Body of pancreas (tissue), 4 donors: ENCODE measurements at regions not wholly inside any gene's neighbourhood (a gene's known extent, or its start where the extent isn't known, plus 50 kb on each side); places are given as distances from the start of the nearest gene placed in this dataset. TPM values are rescaled to one million over a fixed set of nuclear protein-coding genes. Genes with fewer than 3 reads are reported as not detected.

Experiments used
- ATAC-seq: fragments of 150-250 bp; one replicate; pipeline ENCODE4 v1.9.1; 2016
- DNase-seq, 4 donors: peaks; one replicate each; pipeline ENCODE4 v3.0.0-alpha.2; 2019
- H3K27ac ChIP-seq, 4 donors: fragments of 200-600 bp; sonication (generic); 1 replicate in 3 of 4; 2 replicates in 1 of 4; pipeline versions ENCODE4 v1.5.1 to v1.6.1; 2016 to 2019; ENCODE audit warnings: mild to moderate bottlenecking in 1 of 4, mixed read lengths in 1 of 4, moderate library complexity in 1 of 4
- H3K27me3 ChIP-seq, 2 donors: fragments of 200-600 bp; sonication (generic); one replicate each; pipeline ENCODE4 v1.6.0; 2016; ENCODE audit warnings: mild to moderate bottlenecking in 1 of 2
- H3K36me3 ChIP-seq, 2 donors: fragments of 200-600 bp; sonication (generic); replicated peaks in 1 of 2; 2 replicates each; pipeline ENCODE4 v1.5.1; 2016; ENCODE audit warnings: low read depth in 2 of 2; ENCODE audit not compliant: insufficient read depth in 1 of 2
- H3K4me1 ChIP-seq: fragments of 200-600 bp; sonication (generic); one replicate; pipeline ENCODE4 v1.6.0; 2016
- H3K4me3 ChIP-seq, 2 donors: fragments of 200-600 bp; sonication (generic); 1 replicate in 1 of 2; 2 replicates in 1 of 2; pipeline ENCODE4 v1.5.1; 2016 to 2019
- H3K9me3 ChIP-seq, 3 donors: fragments of 200-600 bp; sonication (generic); 1 replicate in 2 of 3; 2 replicates in 1 of 3; pipeline ENCODE4 v1.5.1; 2016
- POLR2A ChIP-seq, 3 donors: fragments of 450-650 bp; IDR thresholded peaks; one replicate each; pipeline ENCODE4 v1.6.1; 2016; ENCODE audit warnings: antibody characterized with exemption in 3 of 3, mild to moderate bottlenecking in 2 of 3
- WGBS, 2 donors: methylation state at CpG; one replicate each; pipeline ENCODE4 v1.1.5; 2017; 5-methylcytosine and 5-hydroxymethylcytosine counted together
- intact Hi-C: fragments of 100-400 bp; cut with DNase I; formaldehyde crosslinking; loops from one replicate; pipeline ENCODE4 v1.15.1; 2023
- small RNA-seq: library from RNA; depleted of rRNA; stranded (forward); fragments of <200 nt; gene quantifications from one replicate; pipeline ENCODE3, GENCODE V24; 2016
- TF ChIP-seq, protein P1 (sequence below), 7 experiments: fragments of 450-650 bp in 4 of 7; fragments of 200-600 bp in 3 of 7; sonication (generic) in 3 of 7; IDR thresholded peaks; one replicate each; pipeline ENCODE4 v1.5.1; 2016 to 2019; ENCODE audit warnings: antibody characterized with exemption in 7 of 7

DNA sequence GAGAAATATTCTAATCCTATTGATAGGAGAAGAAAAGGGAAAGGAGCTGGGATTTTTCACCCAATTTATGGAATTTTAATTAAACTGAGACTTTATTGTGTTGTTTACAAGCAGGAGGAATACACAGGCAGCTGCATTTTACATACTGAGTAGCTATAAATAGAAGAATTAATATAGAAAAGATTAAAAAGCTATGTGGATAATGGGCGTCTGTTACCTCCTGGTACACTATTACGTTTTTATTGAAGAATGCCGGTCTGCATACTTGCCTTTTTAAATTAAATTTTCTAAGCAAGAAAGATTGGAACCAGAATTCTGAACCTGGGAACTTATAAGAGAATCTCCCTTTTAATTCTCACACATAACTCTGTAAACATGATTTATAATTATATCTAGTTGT lies 52.1 kb upstream of the CACHD1 start:
- Histone ChIP-seq H3K4me3 (no peak overlapping the region), H3K9me3 (no peaks in the 10 kb centered on the region), H3K27me3 (no peaks in the 10 kb centered on the region), H3K4me1 (no peaks in the 10 kb centered on the region), H3K36me3 (no peaks in the 10 kb centered on the region), H3K27ac (no peak overlapping the region)
- intact Hi-C loops, result no loop called here
- WGBS, 2 donors, result 88 to 95% methylated on average over 3 of the region's 3 CpGs
- ATAC-seq, result no peak
- DNase-seq, result no peak
- TF ChIP-seq POLR2A (IDR thresholded peaks at IDR 0.05), result no peak
- TF ChIP-seq, protein P1, sequence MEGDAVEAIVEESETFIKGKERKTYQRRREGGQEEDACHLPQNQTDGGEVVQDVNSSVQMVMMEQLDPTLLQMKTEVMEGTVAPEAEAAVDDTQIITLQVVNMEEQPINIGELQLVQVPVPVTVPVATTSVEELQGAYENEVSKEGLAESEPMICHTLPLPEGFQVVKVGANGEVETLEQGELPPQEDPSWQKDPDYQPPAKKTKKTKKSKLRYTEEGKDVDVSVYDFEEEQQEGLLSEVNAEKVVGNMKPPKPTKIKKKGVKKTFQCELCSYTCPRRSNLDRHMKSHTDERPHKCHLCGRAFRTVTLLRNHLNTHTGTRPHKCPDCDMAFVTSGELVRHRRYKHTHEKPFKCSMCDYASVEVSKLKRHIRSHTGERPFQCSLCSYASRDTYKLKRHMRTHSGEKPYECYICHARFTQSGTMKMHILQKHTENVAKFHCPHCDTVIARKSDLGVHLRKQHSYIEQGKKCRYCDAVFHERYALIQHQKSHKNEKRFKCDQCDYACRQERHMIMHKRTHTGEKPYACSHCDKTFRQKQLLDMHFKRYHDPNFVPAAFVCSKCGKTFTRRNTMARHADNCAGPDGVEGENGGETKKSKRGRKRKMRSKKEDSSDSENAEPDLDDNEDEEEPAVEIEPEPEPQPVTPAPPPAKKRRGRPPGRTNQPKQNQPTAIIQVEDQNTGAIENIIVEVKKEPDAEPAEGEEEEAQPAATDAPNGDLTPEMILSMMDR (IDR thresholded peaks at IDR 0.05), result no peak

Small RNAs in the stretch of these regions (small RNA-seq; reads per million reads assigned to genes)
- not detected for gene RNU7-62P
